ENCODE measurements at regions not wholly inside any gene's neighbourhood (a gene's known extent, or its start where the extent isn't known, plus 50 kb on each side); places are given as distances from the start of the nearest gene placed in this dataset.

DNA sequence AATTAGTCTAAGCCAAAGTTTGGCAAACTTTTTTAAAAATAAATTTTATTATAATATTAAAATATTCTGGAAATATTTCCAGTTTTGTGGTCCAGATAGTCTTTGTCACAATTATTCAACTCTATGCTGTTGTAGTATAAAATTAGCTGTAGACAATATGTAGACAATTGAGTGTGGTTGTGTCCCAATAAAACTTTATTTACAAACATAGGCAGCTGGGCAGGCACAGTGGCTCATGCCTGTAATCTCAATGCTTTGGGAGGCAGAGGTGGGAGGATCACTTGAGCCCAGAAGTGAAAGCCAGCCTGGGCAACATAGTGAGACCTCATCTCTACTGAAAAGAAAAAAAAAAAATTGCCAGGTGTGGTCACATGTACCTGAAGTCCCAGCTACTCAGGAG lies 150.5 kb upstream of the EPB41L4A start:
- Histone ChIP-seq H3K4me1 (no peaks in the 10 kb centered on the region), H3K27me3 (no peaks in the 10 kb centered on the region), H3K4me3 (no peak overlapping the region), H3K9me3 (peaks cover 0 to 2% (median 0%) of the 10 kb centered on the region in 11 donors), H3K27ac (no peak overlapping the region), H3K36me3 (no peaks in the 10 kb centered on the region)
- no peak for TF ChIP-seq CTCF (IDR thresholded peaks at IDR 0.05)
- DNase-seq = no peak
- intact Hi-C loops (cut with DNase I) = no loop called here
- ATAC-seq = no peak

DNA sequence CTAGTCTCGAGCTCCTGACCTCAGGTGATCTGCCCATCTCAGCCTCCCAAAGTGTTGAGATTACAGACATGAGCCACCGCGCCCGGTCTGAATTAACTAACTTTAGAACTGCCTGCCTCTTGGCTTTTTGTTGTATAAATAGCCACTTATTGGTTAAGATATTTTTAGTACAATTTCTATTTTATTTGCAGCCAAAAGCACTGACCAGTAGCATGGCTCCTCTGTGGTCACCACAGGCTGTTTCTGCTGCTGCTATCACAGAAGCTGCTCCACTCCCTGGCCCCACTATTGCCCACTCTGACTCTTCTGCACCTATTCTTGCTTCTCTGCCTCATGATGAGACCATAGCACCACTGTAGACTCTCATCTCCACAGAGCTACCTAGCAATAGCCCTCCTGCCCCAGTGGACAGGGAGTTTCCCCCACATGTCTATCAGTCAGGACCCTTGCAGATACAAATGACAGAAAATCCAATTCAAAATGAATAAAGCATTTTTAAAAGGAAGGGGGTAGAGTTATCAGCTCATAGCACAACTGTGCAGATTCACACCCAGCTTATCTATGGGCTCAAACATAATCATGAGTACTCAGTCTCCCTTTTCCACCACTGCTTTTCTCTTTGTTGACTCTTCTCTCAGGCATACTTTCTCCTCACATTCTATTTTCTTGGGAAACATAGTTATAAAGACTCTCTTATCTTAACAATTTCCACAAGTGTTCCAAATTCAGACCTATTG lies 151.8 kb upstream of the EPB41L4A start:
- Histone ChIP-seq H3K27ac (no peak overlapping the region), H3K4me1 (peaks cover 0 to 6% (median 3%) of the 10 kb centered on the region in 9 donors), H3K9me3 (no peaks in the 10 kb centered on the region), H3K27me3 (no peaks in the 10 kb centered on the region), H3K4me3 (no peak overlapping the region), H3K36me3 (no peaks in the 10 kb centered on the region)
- 85 to 89% methylated on average over 4 of the region's 4 CpGs for WGBS, 2 donors
- DNase-seq (no peak), ATAC-seq (no peak)
- intact Hi-C loops (cut with DNase I) = no loop called here
- TF ChIP-seq CTCF (IDR thresholded peaks at IDR 0.05) = no peak

DNA sequence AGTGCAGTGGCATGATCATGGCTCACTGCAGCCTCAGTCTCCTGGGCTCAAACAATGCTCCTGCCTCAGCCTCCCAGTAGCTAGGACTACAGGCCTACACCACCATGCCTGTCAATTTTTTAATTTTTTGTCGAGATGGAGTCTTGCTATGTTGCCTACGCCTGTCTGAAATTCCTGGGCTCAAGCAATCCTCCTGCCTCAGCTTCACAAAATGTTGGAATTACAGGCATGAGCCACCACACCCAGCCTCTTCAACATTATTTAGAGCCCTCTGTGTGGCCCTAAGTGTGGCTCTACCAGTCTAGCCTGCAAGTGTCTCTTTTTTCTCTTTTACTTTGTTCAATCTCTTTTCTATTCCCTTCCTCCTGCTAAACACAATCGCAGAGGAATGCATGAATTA lies 154.4 kb upstream of the EPB41L4A start:
- ATAC-seq = no peak
- no peak for TF ChIP-seq CTCF (IDR thresholded peaks at IDR 0.05)
- DNase-seq = no peak
- Histone ChIP-seq H3K4me3 (no peak overlapping the region), H3K27me3 (no peaks in the 10 kb centered on the region), H3K36me3 (no peaks in the 10 kb centered on the region), H3K9me3 (peaks cover 0 to 2% (median 0%) of the 10 kb centered on the region in 11 donors), H3K4me1 (peaks cover 0 to 23% (median 14%) of the 10 kb centered on the region in 9 donors), H3K27ac (no peak overlapping the region)
- intact Hi-C loops (cut with DNase I) = no loop called here
- WGBS, 2 donors = 91 to 93% methylated on average over 3 of the region's 3 CpGs

DNA sequence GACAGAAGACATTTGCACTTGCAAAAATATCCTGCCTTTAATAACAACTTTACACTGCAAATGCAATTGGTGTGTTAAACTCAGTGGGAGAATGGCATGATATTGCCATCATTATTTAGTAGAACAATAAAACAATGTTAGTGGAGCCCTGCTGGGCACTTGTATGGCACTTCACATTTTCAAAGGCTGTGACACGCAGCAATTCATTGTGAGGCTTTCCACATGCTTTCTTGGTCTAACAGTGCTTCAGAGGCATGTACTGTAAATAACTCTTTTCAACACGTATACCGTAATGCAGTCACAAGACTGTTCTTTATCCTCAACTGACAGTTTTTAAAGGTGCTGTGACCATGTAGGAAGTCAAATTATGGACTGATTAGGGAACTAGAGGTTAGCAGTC lies 155.5 kb upstream of the EPB41L4A start:
- DNase-seq = no peak
- intact Hi-C loops (cut with DNase I) = no loop called here
- Histone ChIP-seq H3K9me3 (peaks cover 0 to 4% (median 0%) of the 10 kb centered on the region in 11 donors), H3K27me3 (no peaks in the 10 kb centered on the region), H3K4me1 (peaks cover 0 to 23% (median 14%) of the 10 kb centered on the region in 9 donors), H3K36me3 (no peaks in the 10 kb centered on the region), H3K27ac (no peak overlapping the region), H3K4me3 (no peak overlapping the region)
- ATAC-seq = no peak
- 51 to 69% methylated on average over 3 of the region's 3 CpGs for WGBS, 2 donors
- TF ChIP-seq CTCF (IDR thresholded peaks at IDR 0.05) = no peak
